ENCODE measurements at regions not wholly inside any gene's neighbourhood (a gene's known extent, or its start where the extent isn't known, plus 50 kb on each side); places are given as distances from the start of the nearest gene placed in this dataset.
"Not testable (repeated sequence)": the region's sequence is repeated elsewhere in the genome, so short reads cannot be mapped to it uniquely, and the experiment has no call there.

DNA sequence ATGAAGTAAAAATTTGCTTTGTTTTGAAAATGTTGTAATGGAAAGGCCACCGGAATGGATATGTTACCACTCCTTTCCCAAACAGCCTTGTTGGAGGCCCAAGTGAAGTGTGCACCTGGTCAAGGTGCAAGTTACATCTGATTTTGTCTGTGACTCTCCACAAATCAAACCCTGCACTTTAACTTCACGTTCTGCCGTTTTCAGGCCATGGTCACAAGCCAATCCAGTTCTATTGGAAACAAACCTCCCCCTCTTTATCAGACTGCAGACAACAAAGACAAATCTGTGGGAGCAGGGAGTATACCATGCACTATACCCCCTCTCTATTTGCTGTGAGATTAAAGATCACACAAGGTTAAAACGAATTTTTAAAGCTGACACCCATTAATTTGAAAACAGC, 155.6 kb upstream of the RFC3 start:
- no peak for DNase-seq (ENCODE audit: low spot score)

GRCh38 chr13:33665626-33666175, 152.2 kb upstream of the RFC3 start:
- DNase-seq (ENCODE audit: low spot score) = no peak

DNA sequence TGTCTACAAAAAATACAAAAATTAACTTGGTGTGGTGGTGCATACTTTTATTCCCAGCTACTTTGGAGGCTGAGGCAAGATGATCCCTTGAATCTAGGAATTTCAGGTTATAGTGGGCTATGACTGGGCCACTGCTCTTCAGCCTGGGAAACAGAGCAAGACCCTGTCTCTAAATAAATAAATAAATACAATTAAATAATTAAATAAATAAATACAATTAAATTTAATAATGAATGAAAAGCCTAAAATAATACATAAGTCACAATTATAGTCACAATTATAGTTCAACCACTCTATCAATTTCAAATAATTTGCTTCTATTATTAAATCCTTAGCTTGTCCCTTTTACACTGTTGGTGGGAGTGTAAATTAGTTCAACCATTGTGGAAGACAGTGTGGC, 146.4 kb upstream of the RFC3 start:
- DNase-seq (ENCODE audit: low spot score) = no peak

- DNase-seq (ENCODE audit: low spot score) = not testable (repeated sequence)
Observed at GRCh38 chr13:33672022-33672421, 145.9 kb upstream of the RFC3 start.

- DNase-seq (ENCODE audit: low spot score) = no peak
Observed at GRCh38 chr13:33676045-33676989, 141.6 kb upstream of the RFC3 start.

GRCh38 chr13:33677215-33677614, 140.7 kb upstream of the RFC3 start:
- no peak for DNase-seq (ENCODE audit: low spot score)

- no peak for DNase-seq (ENCODE audit: low spot score)
Observed at GRCh38 chr13:33678084-33678483, 139.9 kb upstream of the RFC3 start.

DNA sequence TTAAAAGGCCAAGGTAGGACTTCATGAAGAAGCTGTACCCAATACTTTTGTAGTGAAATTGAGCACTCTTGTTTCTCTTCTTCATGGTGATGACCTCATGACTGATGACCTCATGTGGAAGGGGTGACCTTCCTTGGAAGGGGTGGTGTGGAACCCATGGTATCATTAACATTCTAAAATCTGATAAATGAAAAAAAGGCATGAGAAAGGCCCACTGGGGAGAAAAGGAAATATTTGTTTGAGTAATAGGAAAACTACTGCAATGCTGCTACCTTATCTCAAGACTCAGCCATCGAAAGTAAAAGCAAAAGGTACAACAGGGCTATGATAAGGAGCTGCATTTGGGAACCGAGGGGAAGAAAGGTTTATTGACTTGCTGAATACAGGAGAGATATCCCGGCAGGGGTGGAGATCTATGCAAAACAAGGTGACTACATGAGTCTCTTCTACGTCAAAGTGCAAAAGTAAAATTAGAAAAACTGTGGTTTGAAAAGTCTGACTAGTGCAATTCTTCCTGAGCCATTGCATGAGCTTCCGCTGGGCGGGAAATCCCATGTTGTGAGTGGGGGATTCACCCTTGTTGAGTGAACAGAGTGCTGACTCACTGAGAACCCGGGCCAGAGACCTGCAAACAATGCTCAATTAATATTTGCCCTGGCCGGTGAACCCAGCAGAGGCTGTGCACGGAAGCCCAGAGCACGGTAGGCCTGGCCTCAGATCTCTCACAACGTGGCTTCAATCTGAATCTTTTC, 138.9 kb upstream of the RFC3 start:
- DNase-seq (ENCODE audit: low spot score) = no peak

GRCh38 chr13:33679658-33680012, 138.3 kb upstream of the RFC3 start:
- DNase-seq (ENCODE audit: low spot score) = no peak

- DNase-seq (ENCODE audit: low spot score) = no peak
Observed at GRCh38 chr13:33682020-33682564, 135.9 kb upstream of the RFC3 start.

DNA sequence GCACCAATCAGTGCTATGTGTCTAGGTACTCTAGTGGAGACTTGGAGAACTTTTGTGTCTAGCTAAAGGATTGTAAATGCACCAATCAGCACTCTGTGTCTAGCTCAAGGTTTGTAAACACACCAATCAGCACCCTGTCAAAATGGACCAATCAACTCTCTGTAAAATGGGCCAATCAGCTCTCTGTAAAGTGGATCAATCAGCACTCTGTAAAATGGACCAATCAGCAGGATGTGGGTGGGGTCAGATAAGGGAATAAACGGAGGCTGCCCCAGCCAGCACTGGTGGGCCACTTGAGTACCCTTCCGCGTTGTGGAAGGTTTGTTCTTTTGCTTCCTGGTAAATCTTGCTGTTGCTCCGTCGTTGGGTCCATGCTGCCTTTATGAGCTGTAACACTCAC, 135.3 kb upstream of the RFC3 start:
- not testable (repeated sequence) for DNase-seq (ENCODE audit: low spot score)

DNA sequence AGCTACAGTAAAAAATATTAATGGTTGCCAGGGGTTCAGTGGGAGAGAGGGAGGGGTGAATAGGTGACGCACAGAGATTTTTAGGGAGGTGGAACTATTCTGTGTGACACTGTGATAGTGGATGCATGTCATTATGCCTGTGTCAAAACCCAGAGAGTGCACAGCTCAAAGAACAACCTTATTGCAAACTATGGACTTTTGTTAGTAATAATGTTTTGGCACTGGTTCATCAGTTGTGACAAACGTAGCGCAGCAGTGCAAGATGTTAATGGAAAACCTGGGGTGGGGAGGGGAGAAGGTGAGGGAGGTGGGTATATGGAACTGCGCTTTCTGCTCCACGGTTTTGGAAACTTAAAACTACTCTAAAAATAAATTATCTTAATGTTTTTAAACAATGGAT, 134.6 kb upstream of the RFC3 start:
- DNase-seq (ENCODE audit: low spot score) = no peak

- DNase-seq (ENCODE audit: low spot score) = no peak
Observed at GRCh38 chr13:33684874-33685273, 133.1 kb upstream of the RFC3 start.

- DNase-seq (ENCODE audit: low spot score) = no peak
Observed at GRCh38 chr13:33686772-33687480, 131.0 kb upstream of the RFC3 start.

DNA sequence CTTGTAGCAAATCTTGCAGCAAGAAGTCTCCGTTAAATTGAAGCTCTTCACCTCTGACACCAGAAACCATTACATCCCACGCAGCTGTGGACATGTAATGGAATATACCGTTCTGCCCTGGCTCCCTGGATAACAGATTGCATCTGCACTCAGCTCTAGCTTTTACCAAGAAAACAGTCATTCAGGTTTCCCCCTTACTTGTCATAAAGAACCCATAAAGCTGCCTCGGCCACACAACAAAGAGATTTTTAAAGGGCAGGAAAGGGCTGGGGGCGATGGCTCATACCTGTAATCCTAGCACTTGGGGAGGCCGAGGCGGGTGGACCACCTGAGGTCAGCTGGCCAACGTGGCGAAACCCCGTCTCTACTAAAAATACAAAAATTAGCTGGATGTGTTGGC, 127.6 kb upstream of the RFC3 start:
- no peak for DNase-seq (ENCODE audit: low spot score)

DNA sequence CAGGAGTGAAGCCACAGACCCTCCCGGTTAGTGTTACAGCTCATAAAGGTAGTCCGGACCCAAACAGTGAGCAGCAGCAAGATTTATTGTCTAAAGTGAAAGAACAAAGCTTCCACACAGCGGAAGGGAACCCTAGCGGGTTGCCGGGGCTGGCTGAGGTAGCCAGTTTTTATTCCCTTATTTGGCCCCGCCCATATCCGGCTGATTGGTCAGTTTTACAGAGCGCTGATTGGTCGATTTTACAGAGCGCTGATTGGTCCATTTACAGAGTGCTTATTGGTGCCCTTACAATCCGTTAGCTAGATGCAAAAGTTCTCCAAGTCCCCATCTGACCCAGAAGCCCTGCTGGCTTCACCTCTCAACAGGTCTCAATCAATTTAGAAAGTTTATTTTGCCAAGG, 126.0 kb upstream of the RFC3 start:
- DNase-seq (ENCODE audit: low spot score) = no peak

DNA sequence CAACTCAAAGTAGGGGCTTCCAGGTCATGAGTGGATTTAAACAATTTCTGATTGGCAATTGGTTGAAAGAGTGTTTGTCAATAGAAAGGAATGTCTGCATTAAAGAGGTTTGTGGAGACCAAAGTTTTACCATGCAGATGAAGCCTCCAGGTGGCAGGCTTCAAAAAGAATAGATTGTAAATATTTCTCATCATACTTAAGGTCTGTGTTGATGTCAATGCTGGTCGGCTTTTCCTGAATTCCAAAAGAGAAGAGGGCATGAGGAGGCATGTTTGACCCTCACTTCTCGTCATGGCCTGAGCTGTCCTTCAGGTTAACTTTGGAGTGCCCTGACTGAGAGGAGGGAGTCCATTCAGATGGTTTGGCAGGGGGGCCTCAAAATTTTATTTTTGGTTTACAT, 125.4 kb upstream of the RFC3 start:
- DNase-seq (ENCODE audit: low spot score) = no peak

GRCh38 chr13:33694546-33694945, 123.4 kb upstream of the RFC3 start:
- no peak for DNase-seq (ENCODE audit: low spot score)

DNA sequence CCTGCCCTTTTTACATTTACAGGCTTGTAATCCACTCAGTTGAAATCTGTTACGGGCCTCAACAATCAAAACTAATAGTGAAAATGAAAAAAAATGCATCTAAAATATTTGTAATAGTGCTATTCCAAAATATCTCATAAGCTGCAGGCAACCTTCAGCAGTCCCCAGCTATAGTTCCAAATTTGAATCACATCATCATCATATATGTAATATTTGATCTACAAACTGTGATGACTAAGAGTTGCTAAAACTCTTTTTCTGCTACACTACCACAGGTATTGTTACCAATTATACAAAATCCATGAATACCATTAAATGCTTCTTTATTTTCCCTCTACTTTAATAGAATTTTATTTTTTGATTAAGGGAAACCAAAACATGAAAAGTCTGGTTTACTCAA, 121.4 kb upstream of the RFC3 start:
- DNase-seq (ENCODE audit: low spot score) = no peak

DNA sequence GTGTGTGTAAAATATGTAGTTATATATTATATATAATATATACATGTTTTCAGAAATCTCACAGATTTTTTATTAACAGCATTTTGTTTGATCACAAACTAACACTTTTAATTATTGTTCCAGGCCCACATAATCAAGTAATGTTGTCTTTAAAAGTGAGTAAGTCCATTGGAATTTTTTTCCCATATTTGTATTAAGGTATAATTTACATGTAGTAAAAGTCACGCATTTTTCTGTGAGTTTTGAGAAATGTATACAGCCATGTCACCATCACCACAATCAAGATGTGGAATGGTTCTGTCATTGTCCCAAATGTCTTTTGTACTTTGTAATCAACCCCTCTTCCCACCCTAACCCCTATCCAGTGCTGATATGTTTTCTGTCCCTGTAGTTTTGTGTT, 120.0 kb upstream of the RFC3 start:
- DNase-seq (ENCODE audit: low spot score) = no peak

DNA sequence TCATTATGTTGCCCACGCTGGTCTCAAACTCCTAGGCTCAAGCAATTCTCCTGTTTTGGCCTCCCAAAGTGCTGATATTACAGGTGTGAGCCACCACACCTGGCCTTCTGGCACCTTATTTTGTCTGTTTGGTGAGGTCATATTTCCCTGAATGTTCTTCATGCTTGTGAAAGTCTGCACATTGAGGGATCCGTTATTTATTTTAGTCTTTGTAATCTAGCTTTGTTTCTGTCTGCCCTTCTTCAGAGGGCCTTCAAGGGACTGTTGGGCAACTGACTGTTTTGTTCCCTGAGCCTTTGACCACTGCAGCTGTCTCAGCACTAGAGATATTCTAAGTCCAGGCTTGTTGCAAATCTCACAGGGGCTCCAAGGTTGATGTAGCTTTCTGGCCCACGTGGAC, 110.5 kb upstream of the RFC3 start:
- no peak for DNase-seq (ENCODE audit: low spot score)

DNA sequence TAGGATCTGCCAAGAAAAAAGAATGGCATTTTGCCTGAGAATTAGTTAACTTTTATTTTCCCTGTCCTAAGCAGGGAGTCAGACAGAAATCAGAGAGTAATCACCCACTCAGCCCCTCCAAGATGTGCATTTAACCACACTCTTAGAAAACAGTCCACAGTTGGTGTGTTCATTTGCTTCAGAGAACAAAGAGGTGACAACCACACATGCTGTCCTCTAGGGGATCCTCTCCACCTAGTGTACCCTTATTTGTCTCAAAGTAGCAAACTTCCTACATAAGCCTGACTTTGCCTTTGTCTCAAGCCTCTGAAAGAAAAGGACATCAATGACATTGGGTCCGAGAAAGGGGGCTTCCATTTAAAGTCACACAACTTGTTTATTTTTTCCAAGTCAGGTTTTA, 107.0 kb upstream of the RFC3 start:
- DNase-seq (ENCODE audit: low spot score) = no peak

Data from ecto neural progenitor cell (in vitro differentiated cells).